ENCODE measurements at regions not wholly inside any gene's neighbourhood (a gene's known extent, or its start where the extent isn't known, plus 50 kb on each side); places are given as distances from the start of the nearest gene placed in this dataset.

DNA sequence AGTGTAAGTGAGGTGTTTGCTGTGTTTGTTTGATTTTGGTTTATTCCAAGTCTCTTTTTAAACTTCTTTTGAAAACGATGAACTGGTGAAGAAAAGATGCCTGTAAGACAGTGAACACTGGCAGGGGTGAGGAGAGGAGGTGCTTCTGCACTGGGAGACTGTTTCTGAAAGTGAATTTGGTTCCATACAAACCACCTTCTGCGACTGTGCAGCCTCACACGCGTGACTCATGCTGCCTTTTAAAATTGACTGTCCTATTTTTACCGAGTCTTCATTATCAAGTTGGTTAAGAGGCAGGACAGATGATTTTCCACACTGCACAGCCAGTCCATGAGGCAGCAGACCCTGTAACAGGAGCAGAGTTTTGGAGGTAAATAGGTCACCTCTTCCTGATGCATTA, 340.6 kb downstream of the MTRR start:
- DNase-seq (ENCODE audit: low read depth, low spot score) (no peak), FAIRE-seq (no peak)
- no peak overlapping the region for H2AFZ ChIP-seq (ENCODE audit: low read depth, low read length)
- BruUV-seq (replicated peaks) = no TSS peak
- dilution Hi-C loops (cut with MboI; ENCODE audit: extremely low pct_ligation_motif_present, low sequenced_read_pairs) (no loop called here), intact Hi-C loops (cut with micrococcal nuclease) (no loop called here)
- H3K4me1 ChIP-seq (ENCODE audit: control insufficient read depth, extremely low read depth, insufficient read depth, low read length) = no peaks in the 10 kb centered on the region
- H3K36me3 ChIP-seq (ENCODE audit: control insufficient read depth in 2 of 2, extremely low read depth in 1 of 2, insufficient read depth in 2 of 2, low read length in 2 of 2) = no peaks in the 10 kb centered on the region
- TF ChIP-seq, protein P1, sequence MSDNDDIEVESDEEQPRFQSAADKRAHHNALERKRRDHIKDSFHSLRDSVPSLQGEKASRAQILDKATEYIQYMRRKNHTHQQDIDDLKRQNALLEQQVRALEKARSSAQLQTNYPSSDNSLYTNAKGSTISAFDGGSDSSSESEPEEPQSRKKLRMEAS (IDR thresholded peaks at IDR 0.05; ENCODE audit: insufficient read depth, insufficient read length) = no peak
- TF ChIP-seq GATA2 (IDR thresholded peaks at IDR 0.05; ENCODE audit: insufficient read depth, insufficient read length, low read depth, low read length) (no peak), EZH2 (IDR thresholded peaks at IDR 0.05; ENCODE audit: borderline replicate concordance, low read depth, low read length, severe bottlenecking) (no peak), FOS (IDR thresholded peaks at IDR 0.05; ENCODE audit: borderline replicate concordance, insufficient read depth, low read length) (no peak), POLR2AphosphoS5 (IDR thresholded peaks at IDR 0.05; ENCODE audit: insufficient read depth, low read depth, low read length) (no peak), JUN (IDR thresholded peaks at IDR 0.05; ENCODE audit: borderline replicate concordance, insufficient read depth, insufficient read length, low read depth) (no peak), MYC (IDR thresholded peaks at IDR 0.05; ENCODE audit: low read depth, low read length) (no peak), POLR2A (IDR thresholded peaks at IDR 0.05; ENCODE audit: low read depth, low read length) (no peak)
- TF ChIP-seq, protein P2, sequence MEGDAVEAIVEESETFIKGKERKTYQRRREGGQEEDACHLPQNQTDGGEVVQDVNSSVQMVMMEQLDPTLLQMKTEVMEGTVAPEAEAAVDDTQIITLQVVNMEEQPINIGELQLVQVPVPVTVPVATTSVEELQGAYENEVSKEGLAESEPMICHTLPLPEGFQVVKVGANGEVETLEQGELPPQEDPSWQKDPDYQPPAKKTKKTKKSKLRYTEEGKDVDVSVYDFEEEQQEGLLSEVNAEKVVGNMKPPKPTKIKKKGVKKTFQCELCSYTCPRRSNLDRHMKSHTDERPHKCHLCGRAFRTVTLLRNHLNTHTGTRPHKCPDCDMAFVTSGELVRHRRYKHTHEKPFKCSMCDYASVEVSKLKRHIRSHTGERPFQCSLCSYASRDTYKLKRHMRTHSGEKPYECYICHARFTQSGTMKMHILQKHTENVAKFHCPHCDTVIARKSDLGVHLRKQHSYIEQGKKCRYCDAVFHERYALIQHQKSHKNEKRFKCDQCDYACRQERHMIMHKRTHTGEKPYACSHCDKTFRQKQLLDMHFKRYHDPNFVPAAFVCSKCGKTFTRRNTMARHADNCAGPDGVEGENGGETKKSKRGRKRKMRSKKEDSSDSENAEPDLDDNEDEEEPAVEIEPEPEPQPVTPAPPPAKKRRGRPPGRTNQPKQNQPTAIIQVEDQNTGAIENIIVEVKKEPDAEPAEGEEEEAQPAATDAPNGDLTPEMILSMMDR (IDR thresholded peaks at IDR 0.05; ENCODE audit: extremely low read depth in 1 of 2, insufficient read depth in 1 of 2, low read depth in 1 of 2, low read length in 2 of 2) = no peak
- no peaks in the 10 kb centered on the region for H3K9me1 ChIP-seq (replicated peaks; ENCODE audit: control insufficient read depth, extremely low read depth, insufficient read depth, low read length)
- no peaks in the 10 kb centered on the region for H4K20me1 ChIP-seq (replicated peaks; ENCODE audit: control insufficient read depth, extremely low read depth, insufficient read depth, low read length)
- H3K9ac ChIP-seq (replicated peaks; ENCODE audit: extremely low read depth, insufficient read depth, low read length) = no peak overlapping the region
- POLR2A ChIA-PET = no interaction called here
- no peak overlapping the region for H3K4me2 ChIP-seq (ENCODE audit: insufficient read depth, low read length)
- no peaks in the 10 kb centered on the region for H3K27me3 ChIP-seq (ENCODE audit: control insufficient read depth in 2 of 2, insufficient read depth in 2 of 2, low read length in 2 of 2)
- no peak overlapping the region for H3K27ac ChIP-seq (ENCODE audit: insufficient read depth, low read depth, low read length)
- no peaks in the 10 kb centered on the region for H3K79me2 ChIP-seq (ENCODE audit: control insufficient read depth, insufficient read depth, low read length)
- no peaks in the 10 kb centered on the region for H3K9me3 ChIP-seq (replicated peaks; ENCODE audit: control insufficient read depth, insufficient read depth, low read length)
- CTCF ChIA-PET = no interaction called here
- H3K4me3 ChIP-seq (replicated peaks in 1 of 3; ENCODE audit: insufficient read depth in 1 of 3, low read depth in 1 of 3, low read length in 3 of 3) = no peak overlapping the region

Measured in endothelial cell of umbilical vein (primary cell).